ENCODE measurements at regions not wholly inside any gene's neighbourhood (a gene's known extent, or its start where the extent isn't known, plus 50 kb on each side); places are given as distances from the start of the nearest gene placed in this dataset.

GRCh38 chr4:135124196-135124595 lies 922.6 kb upstream of the PABPC4L start:
- TF ChIP-seq EP300 (IDR thresholded peaks at IDR 0.05) (no peak), POLR2A (IDR thresholded peaks at IDR 0.05) (no peak), POLR2AphosphoS5 (IDR thresholded peaks at IDR 0.05) (no peak), CTCF (IDR thresholded peaks at IDR 0.05) (no peak)

Measured in upper lobe of left lung (tissue), 4 donors.